Activated CD4-positive, alpha-beta T cell treated with anti-CD3 and anti-CD28 coated beads, Interleukin-2, amount 50 U/mL, for 4 hours (primary cell): ENCODE measurements at regions not wholly inside any gene's neighbourhood (a gene's known extent, or its start where the extent isn't known, plus 50 kb on each side); places are given as distances from the start of the nearest gene placed in this dataset.
"Not testable (repeated sequence)": the region's sequence is repeated elsewhere in the genome, so short reads cannot be mapped to it uniquely, and the experiment has no call there.

Experiments
- DNase-seq, 2 experiments: peaks; one replicate each; pipeline ENCODE4 v3.0.0-alpha.2; 2020

DNA sequence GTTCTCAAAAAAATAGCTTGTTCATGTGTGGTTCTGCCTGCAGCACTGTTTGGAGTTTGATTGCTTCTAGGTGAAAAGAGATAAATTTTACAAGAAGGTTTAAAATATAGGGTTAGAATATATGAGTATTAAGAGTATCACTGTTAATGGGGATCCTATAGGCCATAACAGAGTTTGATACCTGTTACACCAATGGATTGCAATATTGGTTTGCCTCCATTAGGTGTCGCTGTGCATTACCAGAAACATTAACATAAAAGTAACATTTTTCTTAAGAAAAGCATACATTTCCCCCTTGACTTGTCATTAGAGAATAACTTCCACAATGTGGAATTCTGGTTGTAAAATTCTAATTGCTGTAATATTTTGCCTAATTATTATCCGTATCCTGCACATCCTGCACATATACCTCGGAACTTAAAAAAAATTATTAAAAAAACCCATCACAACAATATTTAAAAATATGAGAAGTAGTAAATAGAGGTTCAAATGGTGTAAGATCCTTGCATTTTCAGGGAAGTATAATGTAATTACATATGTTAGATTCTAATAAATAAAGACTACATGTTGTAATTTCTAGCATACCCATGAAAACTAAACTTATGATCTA is 63.0 kb downstream of the CYP4A11 start:
- peak in 1 of 2 experiments; percentile 7 for DNase-seq

DNA sequence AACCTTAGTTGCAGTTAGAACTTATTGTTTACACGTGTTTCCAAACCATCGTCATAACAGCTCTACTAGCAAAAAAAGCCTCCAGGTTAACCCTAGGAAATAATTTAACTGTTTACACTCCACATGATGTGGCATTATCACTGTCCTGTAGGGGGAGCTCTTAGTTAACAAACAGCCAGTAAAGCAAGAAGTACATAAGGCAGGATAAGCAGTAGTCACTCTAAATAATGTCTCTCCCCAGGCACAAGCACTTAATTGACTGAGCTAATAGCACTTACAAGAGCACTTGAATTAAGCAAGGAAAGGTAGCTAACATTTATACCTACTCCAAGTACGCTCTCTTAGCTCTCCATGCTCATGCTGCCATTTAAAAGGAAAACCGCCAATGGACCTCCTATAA is 65.2 kb downstream of the CYP4A11 start:
- not testable (repeated sequence) for DNase-seq
